ENCODE measurements at regions not wholly inside any gene's neighbourhood (a gene's known extent, or its start where the extent isn't known, plus 50 kb on each side); places are given as distances from the start of the nearest gene placed in this dataset.
"Not testable (repeated sequence)": the region's sequence is repeated elsewhere in the genome, so short reads cannot be mapped to it uniquely, and the experiment has no call there.

GRCh38 chr15:66635817-66636216 lies 66.2 kb upstream of the SMAD6 start:
- no peak for DNase-seq

- not testable (repeated sequence) for DNase-seq
These were observed 65.0 kb upstream of the SMAD6 start for GRCh38 chr15:66637044-66637443.

- DNase-seq = no peak
These were observed 63.7 kb upstream of the SMAD6 start for GRCh38 chr15:66638377-66638776.

- no peak for DNase-seq
These were observed 60.3 kb upstream of the SMAD6 start for GRCh38 chr15:66641485-66642315.

GRCh38 chr15:66642514-66642913 lies 59.5 kb upstream of the SMAD6 start:
- DNase-seq = no peak

GRCh38 chr15:66643033-66643432 lies 59.0 kb upstream of the SMAD6 start:
- DNase-seq = no peak

- no peak for DNase-seq
These were observed 57.8 kb upstream of the SMAD6 start for GRCh38 chr15:66644000-66644787.

- no peak for DNase-seq
These were observed 57.2 kb upstream of the SMAD6 start for GRCh38 chr15:66644869-66645268.

- no peak for DNase-seq
These were observed 55.7 kb upstream of the SMAD6 start for GRCh38 chr15:66646308-66646707.

GRCh38 chr15:66646799-66647198 lies 55.2 kb upstream of the SMAD6 start:
- no peak for DNase-seq

- DNase-seq = no peak
These were observed 54.7 kb upstream of the SMAD6 start for GRCh38 chr15:66647358-66647757.

GRCh38 chr15:66648588-66648987 lies 53.4 kb upstream of the SMAD6 start:
- no peak for DNase-seq

GRCh38 chr15:66649235-66649984 lies 52.6 kb upstream of the SMAD6 start:
- no peak for DNase-seq

- no peak for DNase-seq
These were observed 51.6 kb upstream of the SMAD6 start for GRCh38 chr15:66650433-66650832.

GRCh38 chr15:66651198-66651597 lies 50.8 kb upstream of the SMAD6 start:
- DNase-seq = no peak

- no peak for DNase-seq
These were observed 50.0 kb upstream of the SMAD6 start for GRCh38 chr15:66651913-66652642.

Data from activated CD4-positive, alpha-beta T cell treated with anti-CD3 and anti-CD28 coated beads, Interleukin-2, amount 50 U/mL, for 48 hours (primary cell).